HG03520 (cell line): ENCODE measurements at regions not wholly inside any gene's neighbourhood (a gene's known extent, or its start where the extent isn't known, plus 50 kb on each side); places are given as distances from the start of the nearest gene placed in this dataset.

Source experiments
- ATAC-seq: cut with Tn5 transposase; IDR thresholded peaks from one replicate; pipeline ENCODE4 v1.9.1; 2021; ENCODE audit warnings: mild to moderate bottlenecking, moderate library complexity; ENCODE audit not compliant: unreplicated experiment

GRCh38 chr2:105150231-105150630 is 91.3 kb upstream of the GPR45 start:
- ATAC-seq = no peak

GRCh38 chr2:105154119-105154818 is 87.3 kb upstream of the GPR45 start:
- ATAC-seq = no peak

- ATAC-seq = no peak
Measured at GRCh38 chr2:105156166-105156565, 85.4 kb upstream of the GPR45 start.

GRCh38 chr2:105158002-105158401 is 83.5 kb upstream of the GPR45 start:
- ATAC-seq = no peak

GRCh38 chr2:105166688-105167087 is 74.9 kb upstream of the GPR45 start:
- ATAC-seq = no peak

GRCh38 chr2:105168543-105168942 is 73.0 kb upstream of the GPR45 start:
- ATAC-seq = no peak

GRCh38 chr2:105175231-105175630 is 66.3 kb upstream of the GPR45 start:
- ATAC-seq = no peak

- ATAC-seq = no peak
Measured at GRCh38 chr2:105176429-105176828, 65.1 kb upstream of the GPR45 start.

GRCh38 chr2:105177008-105177407 is 64.5 kb upstream of the GPR45 start:
- ATAC-seq = no peak

- ATAC-seq = no peak
Measured at GRCh38 chr2:105177536-105178254, 63.8 kb upstream of the GPR45 start.

GRCh38 chr2:105179469-105180372 is 61.8 kb upstream of the GPR45 start:
- ATAC-seq = no peak

- ATAC-seq = no peak
Measured at GRCh38 chr2:105180491-105180972, 61.0 kb upstream of the GPR45 start.

- ATAC-seq = no peak
Measured at GRCh38 chr2:105181282-105181681, 60.3 kb upstream of the GPR45 start.

GRCh38 chr2:105183555-105184323 is 57.8 kb upstream of the GPR45 start:
- ATAC-seq = peak; percentile 66

GRCh38 chr2:105184420-105184819 is 57.1 kb upstream of the GPR45 start:
- ATAC-seq = no peak

GRCh38 chr2:105186967-105187498 is 54.5 kb upstream of the GPR45 start:
- no peak for ATAC-seq

- ATAC-seq = no peak
Measured at GRCh38 chr2:105187531-105187930, 54.0 kb upstream of the GPR45 start.

GRCh38 chr2:105188343-105188742 is 53.2 kb upstream of the GPR45 start:
- peak; percentile 77 for ATAC-seq
